ENCODE measurements at regions not wholly inside any gene's neighbourhood (a gene's known extent, or its start where the extent isn't known, plus 50 kb on each side); places are given as distances from the start of the nearest gene placed in this dataset.

DNA sequence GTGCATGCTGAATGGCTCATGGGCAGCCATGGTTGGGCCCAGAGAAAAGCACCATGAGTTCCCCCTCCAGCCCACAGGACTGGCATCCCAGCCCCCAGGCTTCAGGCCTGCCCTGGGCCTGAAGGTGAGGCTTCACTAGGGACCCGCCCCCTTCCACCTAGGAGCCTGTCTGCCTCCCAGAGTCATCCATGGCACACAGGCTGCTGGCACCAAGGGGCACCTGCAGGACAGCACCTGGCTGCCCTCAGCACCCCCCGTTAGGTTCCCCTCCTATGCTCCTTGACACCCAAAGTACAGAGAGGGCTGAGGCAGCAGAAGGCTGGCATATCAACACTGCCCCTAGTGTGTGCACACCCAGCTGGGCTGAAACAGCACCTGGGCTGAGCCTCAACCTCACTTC, 566.7 kb upstream of the PCDH7 start:
- H4K20me1 ChIP-seq (replicated peaks; ENCODE audit: insufficient read depth): no peaks in the 10 kb centered on the region
- TF ChIP-seq JUNB (IDR thresholded peaks at IDR 0.05; ENCODE audit: unreplicated experiment) (no peak), ZNF114 (CRISPR knock-in tag; IDR thresholded peaks at IDR 0.05) (no peak), EZH2 (IDR thresholded peaks at IDR 0.05; ENCODE audit: low read depth, unreplicated experiment) (no peak), ZNF331 (CRISPR knock-in tag; IDR thresholded peaks at IDR 0.05; ENCODE audit: low read depth) (no peak), POLR2AphosphoS5 (IDR thresholded peaks at IDR 0.05; ENCODE audit: low read depth) (no peak), CREB1 (CRISPR knock-in tag; IDR thresholded peaks at IDR 0.05; ENCODE audit: low read depth) (no peak), REST (IDR thresholded peaks at IDR 0.05; ENCODE audit: unreplicated experiment) (no peak), EZH2phosphoT487 (IDR thresholded peaks at IDR 0.05; ENCODE audit: unreplicated experiment) (no peak), STAT1 (IDR thresholded peaks at IDR 0.05; ENCODE audit: unreplicated experiment) (no peak), NANOG (IDR thresholded peaks at IDR 0.05; ENCODE audit: borderline replicate concordance) (no peak)
- TF ChIP-seq, protein P1, sequence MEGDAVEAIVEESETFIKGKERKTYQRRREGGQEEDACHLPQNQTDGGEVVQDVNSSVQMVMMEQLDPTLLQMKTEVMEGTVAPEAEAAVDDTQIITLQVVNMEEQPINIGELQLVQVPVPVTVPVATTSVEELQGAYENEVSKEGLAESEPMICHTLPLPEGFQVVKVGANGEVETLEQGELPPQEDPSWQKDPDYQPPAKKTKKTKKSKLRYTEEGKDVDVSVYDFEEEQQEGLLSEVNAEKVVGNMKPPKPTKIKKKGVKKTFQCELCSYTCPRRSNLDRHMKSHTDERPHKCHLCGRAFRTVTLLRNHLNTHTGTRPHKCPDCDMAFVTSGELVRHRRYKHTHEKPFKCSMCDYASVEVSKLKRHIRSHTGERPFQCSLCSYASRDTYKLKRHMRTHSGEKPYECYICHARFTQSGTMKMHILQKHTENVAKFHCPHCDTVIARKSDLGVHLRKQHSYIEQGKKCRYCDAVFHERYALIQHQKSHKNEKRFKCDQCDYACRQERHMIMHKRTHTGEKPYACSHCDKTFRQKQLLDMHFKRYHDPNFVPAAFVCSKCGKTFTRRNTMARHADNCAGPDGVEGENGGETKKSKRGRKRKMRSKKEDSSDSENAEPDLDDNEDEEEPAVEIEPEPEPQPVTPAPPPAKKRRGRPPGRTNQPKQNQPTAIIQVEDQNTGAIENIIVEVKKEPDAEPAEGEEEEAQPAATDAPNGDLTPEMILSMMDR (conservative IDR thresholded peaks at IDR 0.05; ENCODE audit: low read depth in 2 of 2): no peak
- TF ChIP-seq, protein P2, sequence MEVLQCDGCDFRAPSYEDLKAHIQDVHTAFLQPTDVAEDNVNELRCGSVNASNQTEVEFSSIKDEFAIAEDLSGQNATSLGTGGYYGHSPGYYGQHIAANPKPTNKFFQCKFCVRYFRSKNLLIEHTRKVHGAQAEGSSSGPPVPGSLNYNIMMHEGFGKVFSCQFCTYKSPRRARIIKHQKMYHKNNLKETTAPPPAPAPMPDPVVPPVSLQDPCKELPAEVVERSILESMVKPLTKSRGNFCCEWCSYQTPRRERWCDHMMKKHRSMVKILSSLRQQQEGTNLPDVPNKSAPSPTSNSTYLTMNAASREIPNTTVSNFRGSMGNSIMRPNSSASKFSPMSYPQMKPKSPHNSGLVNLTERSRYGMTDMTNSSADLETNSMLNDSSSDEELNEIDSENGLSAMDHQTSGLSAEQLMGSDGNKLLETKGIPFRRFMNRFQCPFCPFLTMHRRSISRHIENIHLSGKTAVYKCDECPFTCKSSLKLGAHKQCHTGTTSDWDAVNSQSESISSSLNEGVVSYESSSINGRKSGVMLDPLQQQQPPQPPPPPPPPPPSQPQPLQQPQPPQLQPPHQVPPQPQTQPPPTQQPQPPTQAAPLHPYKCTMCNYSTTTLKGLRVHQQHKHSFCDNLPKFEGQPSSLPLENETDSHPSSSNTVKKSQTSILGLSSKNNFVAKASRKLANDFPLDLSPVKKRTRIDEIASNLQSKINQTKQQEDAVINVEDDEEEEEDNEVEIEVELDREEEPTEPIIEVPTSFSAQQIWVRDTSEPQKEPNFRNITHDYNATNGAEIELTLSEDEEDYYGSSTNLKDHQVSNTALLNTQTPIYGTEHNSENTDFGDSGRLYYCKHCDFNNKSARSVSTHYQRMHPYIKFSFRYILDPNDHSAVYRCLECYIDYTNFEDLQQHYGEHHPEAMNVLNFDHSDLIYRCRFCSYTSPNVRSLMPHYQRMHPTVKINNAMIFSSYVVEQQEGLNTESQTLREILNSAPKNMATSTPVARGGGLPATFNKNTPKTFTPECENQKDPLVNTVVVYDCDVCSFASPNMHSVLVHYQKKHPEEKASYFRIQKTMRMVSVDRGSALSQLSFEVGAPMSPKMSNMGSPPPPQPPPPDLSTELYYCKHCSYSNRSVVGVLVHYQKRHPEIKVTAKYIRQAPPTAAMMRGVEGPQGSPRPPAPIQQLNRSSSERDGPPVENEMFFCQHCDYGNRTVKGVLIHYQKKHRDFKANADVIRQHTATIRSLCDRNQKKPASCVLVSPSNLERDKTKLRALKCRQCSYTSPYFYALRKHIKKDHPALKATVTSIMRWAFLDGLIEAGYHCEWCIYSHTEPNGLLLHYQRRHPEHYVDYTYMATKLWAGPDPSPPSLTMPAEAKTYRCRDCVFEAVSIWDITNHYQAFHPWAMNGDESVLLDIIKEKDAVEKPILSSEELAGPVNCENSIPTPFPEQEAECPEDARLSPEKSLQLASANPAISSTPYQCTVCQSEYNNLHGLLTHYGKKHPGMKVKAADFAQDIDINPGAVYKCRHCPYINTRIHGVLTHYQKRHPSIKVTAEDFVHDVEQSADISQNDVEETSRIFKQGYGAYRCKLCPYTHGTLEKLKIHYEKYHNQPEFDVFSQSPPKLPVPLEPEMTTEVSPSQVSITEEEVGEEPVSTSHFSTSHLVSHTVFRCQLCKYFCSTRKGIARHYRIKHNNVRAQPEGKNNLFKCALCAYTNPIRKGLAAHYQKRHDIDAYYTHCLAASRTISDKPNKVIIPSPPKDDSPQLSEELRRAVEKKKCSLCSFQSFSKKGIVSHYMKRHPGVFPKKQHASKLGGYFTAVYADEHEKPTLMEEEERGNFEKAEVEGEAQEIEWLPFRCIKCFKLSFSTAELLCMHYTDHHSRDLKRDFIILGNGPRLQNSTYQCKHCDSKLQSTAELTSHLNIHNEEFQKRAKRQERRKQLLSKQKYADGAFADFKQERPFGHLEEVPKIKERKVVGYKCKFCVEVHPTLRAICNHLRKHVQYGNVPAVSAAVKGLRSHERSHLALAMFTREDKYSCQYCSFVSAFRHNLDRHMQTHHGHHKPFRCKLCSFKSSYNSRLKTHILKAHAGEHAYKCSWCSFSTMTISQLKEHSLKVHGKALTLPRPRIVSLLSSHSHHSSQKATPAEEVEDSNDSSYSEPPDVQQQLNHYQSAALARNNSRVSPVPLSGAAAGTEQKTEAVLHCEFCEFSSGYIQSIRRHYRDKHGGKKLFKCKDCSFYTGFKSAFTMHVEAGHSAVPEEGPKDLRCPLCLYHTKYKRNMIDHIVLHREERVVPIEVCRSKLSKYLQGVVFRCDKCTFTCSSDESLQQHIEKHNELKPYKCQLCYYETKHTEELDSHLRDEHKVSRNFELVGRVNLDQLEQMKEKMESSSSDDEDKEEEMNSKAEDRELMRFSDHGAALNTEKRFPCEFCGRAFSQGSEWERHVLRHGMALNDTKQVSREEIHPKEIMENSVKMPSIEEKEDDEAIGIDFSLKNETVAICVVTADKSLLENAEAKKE (CRISPR knock-in tag; IDR thresholded peaks at IDR 0.05): no peak
- TF ChIP-seq, protein P3, sequence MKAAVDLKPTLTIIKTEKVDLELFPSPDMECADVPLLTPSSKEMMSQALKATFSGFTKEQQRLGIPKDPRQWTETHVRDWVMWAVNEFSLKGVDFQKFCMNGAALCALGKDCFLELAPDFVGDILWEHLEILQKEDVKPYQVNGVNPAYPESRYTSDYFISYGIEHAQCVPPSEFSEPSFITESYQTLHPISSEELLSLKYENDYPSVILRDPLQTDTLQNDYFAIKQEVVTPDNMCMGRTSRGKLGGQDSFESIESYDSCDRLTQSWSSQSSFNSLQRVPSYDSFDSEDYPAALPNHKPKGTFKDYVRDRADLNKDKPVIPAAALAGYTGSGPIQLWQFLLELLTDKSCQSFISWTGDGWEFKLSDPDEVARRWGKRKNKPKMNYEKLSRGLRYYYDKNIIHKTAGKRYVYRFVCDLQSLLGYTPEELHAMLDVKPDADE (IDR thresholded peaks at IDR 0.05): no peak
- H2AFZ ChIP-seq: no peak overlapping the region
- Mint-ChIP-seq H3K4me1 (peaks cover 24% of the 10 kb centered on the region), H3K27ac (no peak overlapping the region), H3K27me3 (ENCODE audit: insufficient read depth, low read depth, poor library complexity) (peaks cover 13% of the 10 kb centered on the region), H3K4me3 (no peak overlapping the region), H3K36me3 (ENCODE audit: low read depth) (peaks cover 11% of the 10 kb centered on the region; the same call in 2 of the 3 replicates), H3K9me3 (no peaks in the 10 kb centered on the region)
- H3K4me2 ChIP-seq: no peak overlapping the region
- no peaks in the 10 kb centered on the region; the same call in 1 of the 2 replicates for H3K9me2 ChIP-seq (ENCODE audit: insufficient read depth)
- peaks cover 11% of the 10 kb centered on the region; the same call in 1 of the 2 replicates for H3K4me1 ChIP-seq (ENCODE audit: insufficient read depth)
- no peaks in the 10 kb centered on the region for H3F3A ChIP-seq (replicated peaks; ENCODE audit: low read depth)
- no peaks in the 10 kb centered on the region for H3K79me2 ChIP-seq (replicated peaks; ENCODE audit: insufficient read depth)
- H3K36me3 ChIP-seq (ENCODE audit: insufficient read depth): no peaks in the 10 kb centered on the region
- DNase-seq (ENCODE audit: low spot score): no peak
- no peak overlapping the region for H3K27ac ChIP-seq (ENCODE audit: low read depth)
- no peak overlapping the region for H3K4me3 ChIP-seq
- no peak for ATAC-seq
- H3K27me3 ChIP-seq (ENCODE audit: insufficient read depth): no peaks in the 10 kb centered on the region
